SK-N-MC (cell line): ENCODE measurements at regions not wholly inside any gene's neighbourhood (a gene's known extent, or its start where the extent isn't known, plus 50 kb on each side); places are given as distances from the start of the nearest gene placed in this dataset.

Experiments used
- EZH2 ChIP-seq: fragments of 200-600 bp; sonication (generic); IDR thresholded peaks from one replicate; pipeline ENCODE4 v1.6.1; 2017; ENCODE audit warnings: antibody characterized with exemption
- POLR2AphosphoS5 ChIP-seq: IDR thresholded peaks from 2 replicates; pipeline ENCODE4 v1.6.1; 2012; ENCODE audit warnings: mild to moderate bottlenecking, low read depth, low read length, borderline replicate concordance

DNA sequence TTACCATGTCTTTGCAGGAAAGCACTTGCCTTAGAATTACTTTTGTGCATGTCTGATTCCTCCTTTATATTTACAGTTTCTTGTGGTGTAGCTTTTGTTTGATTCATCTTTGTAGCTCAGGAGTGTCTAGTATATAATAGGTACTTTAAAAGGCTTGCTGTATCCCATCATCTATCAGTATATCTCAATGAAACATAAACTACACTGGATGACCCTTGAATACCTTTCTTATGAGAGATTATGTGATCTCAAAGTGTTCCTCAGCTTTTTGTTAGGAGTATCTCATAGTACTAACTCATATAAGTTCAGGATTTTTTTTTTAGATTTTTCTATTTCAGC is 234.8 kb downstream of the PYDC2 start:
- TF ChIP-seq EZH2 (no peak), POLR2AphosphoS5 (no peak)
